ENCODE measurements at regions not wholly inside any gene's neighbourhood (a gene's known extent, or its start where the extent isn't known, plus 50 kb on each side); places are given as distances from the start of the nearest gene placed in this dataset.

DNA sequence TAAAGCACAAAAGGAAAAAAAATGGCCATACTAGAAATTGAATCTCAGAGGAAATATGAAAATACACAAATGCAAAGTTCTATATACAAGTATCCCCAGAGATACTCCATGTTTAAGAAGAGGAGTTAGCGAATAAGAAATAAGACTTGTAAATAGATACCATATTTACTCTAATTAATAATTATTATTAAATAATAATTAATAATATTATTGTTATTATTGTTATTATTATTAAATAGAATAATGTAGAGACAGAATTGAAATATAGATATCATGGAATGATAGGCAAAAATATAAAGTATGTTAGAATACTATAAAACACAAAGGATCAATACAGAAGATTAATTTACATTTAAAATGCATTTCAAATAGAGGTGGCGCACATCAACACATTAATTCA is 1047.5 kb upstream of the MIR17HG start:
- intact Hi-C loops (cut with micrococcal nuclease) = no loop called here
- no peak for ATAC-seq
- DNase-seq (ENCODE audit: low read depth, low spot score) = no peak
- Histone ChIP-seq H3K4me2 (ENCODE audit: low read length) (no peak overlapping the region), H3K9me2 (ENCODE audit: insufficient read depth) (no peaks in the 10 kb centered on the region), H3K27ac (ENCODE audit: low read depth, low read length) (no peak overlapping the region), H3K36me3 (ENCODE audit: control insufficient read depth in 1 of 2, insufficient read depth in 2 of 2, low read length in 2 of 2) (no peaks in the 10 kb centered on the region), H4K20me1 (ENCODE audit: insufficient read depth) (no peaks in the 10 kb centered on the region), H3K27me3 (ENCODE audit: insufficient read depth, low read length) (no peaks in the 10 kb centered on the region), H3K4me3 (replicated peaks in 1 of 2; ENCODE audit: low read depth in 1 of 2, low read length in 2 of 2) (no peak overlapping the region), H3K9ac (ENCODE audit: low read length) (no peak overlapping the region), H3K4me1 (ENCODE audit: control insufficient read depth in 1 of 2, insufficient read depth in 2 of 2, low read length in 2 of 2) (no peaks in the 10 kb centered on the region), H3K9me3 (ENCODE audit: control insufficient read depth in 1 of 2, insufficient read depth in 1 of 2, low read depth in 1 of 2, low read length in 2 of 2) (no peaks in the 10 kb centered on the region), H3K79me2 (ENCODE audit: insufficient read depth, low read length) (no peaks in the 10 kb centered on the region), H2AFZ (ENCODE audit: low read depth, low read length, poor library complexity, severe bottlenecking) (no peak overlapping the region)
- TF ChIP-seq ATF3 (IDR thresholded peaks at IDR 0.05) = no peak
- TF ChIP-seq POLR2AphosphoS5 (IDR thresholded peaks at IDR 0.05; ENCODE audit: low read depth, low read length) = no peak
- no peak for TF ChIP-seq ZFX (IDR thresholded peaks at IDR 0.05)
- no peak for TF ChIP-seq ZBTB33 (IDR thresholded peaks at IDR 0.05; ENCODE audit: extremely low read depth, insufficient replicate concordance, low read length)
- no peak for TF ChIP-seq EZH2phosphoT487 (IDR thresholded peaks at IDR 0.05; ENCODE audit: borderline replicate concordance)
- no peak for TF ChIP-seq SRF (IDR thresholded peaks at IDR 0.05; ENCODE audit: low read depth)
- no peak for TF ChIP-seq YY1 (IDR thresholded peaks at IDR 0.05; ENCODE audit: extremely low read depth, insufficient replicate concordance, low read depth, low read length)
- no peak for TF ChIP-seq TCF7L2 (IDR thresholded peaks at IDR 0.05; ENCODE audit: borderline replicate concordance, extremely low read depth, insufficient read depth, insufficient read length)
- TF ChIP-seq JUND (IDR thresholded peaks at IDR 0.05) = no peak
- TF ChIP-seq CBX3 (IDR thresholded peaks at IDR 0.05; ENCODE audit: low read depth) = no peak
- BruUV-seq (replicated peaks) = no TSS peak
- ChIA-PET CTCF (no interaction called here), POLR2A (no interaction called here), RAD21 (ENCODE audit: low non-redundant PET in 1 of 2, low total read pairs in 2 of 2, uncharacterized antibody in 2 of 2, unreplicated experiment in 2 of 2) (no interaction called here)

All from HCT116 (cell line).